GM20000 (cell line): ENCODE measurements at regions not wholly inside any gene's neighbourhood (a gene's known extent, or its start where the extent isn't known, plus 50 kb on each side); places are given as distances from the start of the nearest gene placed in this dataset.
"Not testable (repeated sequence)": the region's sequence is repeated elsewhere in the genome, so short reads cannot be mapped to it uniquely, and the experiment has no call there.

Experiments used
- DNase-seq: peaks from one replicate; pipeline ENCODE4 v3.0.0; 2012; ENCODE audit warnings: low spot score
- TF ChIP-seq, protein P1 (sequence below): IDR thresholded peaks from 2 replicates; pipeline ENCODE4 v1.5.1; 2012; ENCODE audit warnings: mild to moderate bottlenecking, control low read depth; ENCODE audit errors: extremely low read depth, missing control alignments

DNA sequence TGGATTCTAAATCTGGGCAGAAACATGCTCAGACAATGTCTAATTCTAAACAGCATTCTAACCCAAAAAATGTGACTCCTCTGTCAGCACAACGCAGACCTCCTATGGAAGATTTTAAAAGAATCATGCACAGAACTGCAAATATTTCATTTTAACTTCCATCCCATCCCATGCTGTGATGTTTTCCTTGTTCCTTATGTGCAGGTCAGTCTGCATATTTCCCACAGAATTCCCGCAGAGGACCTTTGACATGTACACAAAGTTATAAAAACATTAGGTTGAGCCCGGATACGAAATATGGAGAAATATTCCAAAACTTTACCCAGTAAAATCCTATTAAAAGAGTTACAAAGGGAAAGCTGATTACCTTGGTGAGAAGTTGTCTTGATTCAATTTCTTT, 467.1 kb upstream of the EPHA7 start:
- no peak for DNase-seq
- TF ChIP-seq, protein P1, sequence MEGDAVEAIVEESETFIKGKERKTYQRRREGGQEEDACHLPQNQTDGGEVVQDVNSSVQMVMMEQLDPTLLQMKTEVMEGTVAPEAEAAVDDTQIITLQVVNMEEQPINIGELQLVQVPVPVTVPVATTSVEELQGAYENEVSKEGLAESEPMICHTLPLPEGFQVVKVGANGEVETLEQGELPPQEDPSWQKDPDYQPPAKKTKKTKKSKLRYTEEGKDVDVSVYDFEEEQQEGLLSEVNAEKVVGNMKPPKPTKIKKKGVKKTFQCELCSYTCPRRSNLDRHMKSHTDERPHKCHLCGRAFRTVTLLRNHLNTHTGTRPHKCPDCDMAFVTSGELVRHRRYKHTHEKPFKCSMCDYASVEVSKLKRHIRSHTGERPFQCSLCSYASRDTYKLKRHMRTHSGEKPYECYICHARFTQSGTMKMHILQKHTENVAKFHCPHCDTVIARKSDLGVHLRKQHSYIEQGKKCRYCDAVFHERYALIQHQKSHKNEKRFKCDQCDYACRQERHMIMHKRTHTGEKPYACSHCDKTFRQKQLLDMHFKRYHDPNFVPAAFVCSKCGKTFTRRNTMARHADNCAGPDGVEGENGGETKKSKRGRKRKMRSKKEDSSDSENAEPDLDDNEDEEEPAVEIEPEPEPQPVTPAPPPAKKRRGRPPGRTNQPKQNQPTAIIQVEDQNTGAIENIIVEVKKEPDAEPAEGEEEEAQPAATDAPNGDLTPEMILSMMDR, result no peak

DNA sequence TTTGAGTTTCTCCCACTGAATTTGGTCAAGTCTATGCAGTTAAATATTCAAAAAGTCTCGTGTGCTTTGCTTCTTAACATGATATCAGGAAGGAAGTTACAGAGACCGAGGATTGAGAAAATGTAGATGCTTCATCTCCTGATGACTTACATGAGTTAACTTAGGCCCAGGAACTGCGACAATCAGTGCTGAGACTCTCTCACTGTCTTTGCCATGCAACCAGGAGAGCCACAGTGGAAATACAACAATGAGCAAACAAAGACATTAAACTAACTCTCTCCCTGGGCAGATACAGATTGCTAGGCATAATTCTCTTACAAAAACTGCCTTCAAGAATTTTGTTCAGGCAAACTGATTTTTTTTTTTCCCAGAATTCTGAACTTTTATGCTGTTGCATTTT, 440.6 kb upstream of the EPHA7 start:
- no peak for DNase-seq

GRCh38 chr6:93858213-93858612, 438.9 kb upstream of the EPHA7 start:
- DNase-seq, result no peak
- TF ChIP-seq, protein P1, result no peak

More for the DNA sequence above, 440.6 kb upstream of the EPHA7 start:
- TF ChIP-seq, protein P1, result no peak

GRCh38 chr6:93849857-93850256, 430.5 kb upstream of the EPHA7 start:
- DNase-seq, result no peak
- TF ChIP-seq, protein P1, result no peak

DNA sequence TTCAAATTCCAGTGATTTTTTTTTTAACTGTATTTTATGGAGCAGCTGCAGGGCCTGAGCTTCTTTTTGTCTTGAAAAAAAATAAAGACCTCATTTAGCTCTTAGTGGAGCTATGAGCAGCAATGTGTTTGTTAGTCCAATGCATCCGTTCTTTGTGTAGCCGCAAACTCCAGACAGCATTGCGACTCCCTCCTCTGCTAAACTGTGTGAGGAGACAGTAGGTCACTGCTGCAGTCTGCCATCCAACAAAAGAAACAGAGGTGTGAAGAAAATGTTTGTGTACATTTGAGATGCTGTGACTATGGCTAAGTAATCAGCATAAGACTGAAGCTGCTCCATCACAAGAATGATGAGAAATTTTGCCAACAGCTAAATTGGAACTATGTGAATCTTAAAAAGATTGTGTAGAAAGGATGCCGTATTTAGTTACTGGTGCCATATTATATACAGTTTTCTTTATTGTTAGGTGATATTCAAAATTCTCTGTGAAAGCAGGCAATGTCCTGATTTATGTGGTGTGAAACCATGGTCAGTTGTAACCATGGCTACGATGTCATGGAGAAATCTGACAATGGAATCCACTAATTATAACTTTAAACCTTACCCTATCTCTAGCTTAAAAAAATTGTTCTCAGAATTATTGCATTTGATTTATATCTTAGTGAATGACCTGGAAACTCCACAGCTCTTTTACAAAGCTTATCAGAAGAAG, 428.8 kb upstream of the EPHA7 start:
- no peak for DNase-seq
- TF ChIP-seq, protein P1, result no peak

GRCh38 chr6:93842178-93842577, 422.8 kb upstream of the EPHA7 start:
- DNase-seq, result no peak
- TF ChIP-seq, protein P1, result no peak

DNA sequence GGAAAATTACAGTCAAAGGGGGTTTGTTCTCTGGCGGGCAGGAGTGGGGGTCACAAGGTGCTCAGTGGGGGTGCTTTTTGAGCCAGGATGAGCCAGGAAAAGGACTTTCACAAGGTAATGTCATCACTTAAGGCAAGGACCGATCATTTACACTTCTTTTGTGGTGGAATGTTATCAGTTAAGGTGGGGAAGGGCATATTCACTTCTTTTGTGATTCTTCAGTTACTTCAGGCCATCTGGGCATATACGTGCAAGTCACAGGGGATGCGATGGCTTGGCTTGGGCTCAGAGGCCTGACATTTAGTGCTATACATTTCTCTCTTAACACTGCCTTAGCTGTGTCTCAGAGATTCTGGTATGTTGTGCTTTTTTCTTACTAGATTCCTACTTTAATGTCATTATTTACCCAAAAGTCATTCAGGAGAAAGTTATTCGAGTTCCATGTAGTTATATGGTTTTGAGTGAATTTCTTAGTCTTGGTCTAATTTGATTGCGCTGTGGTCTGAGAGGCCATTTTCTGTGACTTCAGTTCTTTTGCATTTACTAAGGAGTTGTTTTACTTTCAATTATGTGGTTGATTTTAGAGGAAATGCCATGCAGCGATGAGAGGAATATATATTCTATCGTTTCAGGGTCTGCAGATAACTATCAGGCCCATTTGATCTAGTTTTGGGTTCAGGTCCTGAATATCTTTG, 416.2 kb upstream of the EPHA7 start:
- DNase-seq, result not testable (repeated sequence)

GRCh38 chr6:93835026-93835425, 415.7 kb upstream of the EPHA7 start:
- not testable (repeated sequence) for DNase-seq

DNA sequence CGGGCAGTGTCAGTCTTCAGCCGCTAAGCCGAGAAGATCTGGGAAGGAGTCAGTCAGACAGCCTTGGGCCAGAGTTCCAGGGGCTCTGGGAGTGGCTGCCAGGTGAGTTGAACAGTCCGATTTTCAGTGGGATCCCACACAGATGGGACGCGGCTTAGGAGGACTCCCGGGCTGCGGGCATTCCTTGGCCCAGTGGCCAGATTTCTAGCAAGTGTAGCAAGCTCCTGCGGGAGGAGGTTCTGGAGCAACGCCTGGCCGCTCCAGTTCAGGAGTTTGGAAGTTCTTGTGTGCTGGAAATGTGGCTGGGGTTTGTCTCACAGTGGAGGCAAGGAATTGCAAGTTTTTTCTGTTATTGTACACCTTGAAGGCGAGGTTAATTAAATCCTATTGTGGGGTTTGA, 414.0 kb upstream of the EPHA7 start:
- DNase-seq, result not testable (repeated sequence)

GRCh38 chr6:93829757-93830156, 410.4 kb upstream of the EPHA7 start:
- DNase-seq, result not testable (repeated sequence)
